AG10803 (cell line): ENCODE measurements at regions not wholly inside any gene's neighbourhood (a gene's known extent, or its start where the extent isn't known, plus 50 kb on each side); places are given as distances from the start of the nearest gene placed in this dataset.

Source experiments
- DNase-seq: peaks from one replicate; pipeline ENCODE4 v3.0.0; 2010; ENCODE audit warnings: low read depth
- H3K4me3 ChIP-seq: 2 replicates; pipeline ENCODE4 v1.5.1; 2011; ENCODE audit warnings: mild to moderate bottlenecking, low read length, control low read depth
- TF ChIP-seq, protein P1 (sequence below): conservative IDR thresholded peaks from 2 replicates; pipeline ENCODE4 v1.5.1; 2011; ENCODE audit warnings: mild to moderate bottlenecking, low read length, control low read depth, inconsistent platforms

DNA sequence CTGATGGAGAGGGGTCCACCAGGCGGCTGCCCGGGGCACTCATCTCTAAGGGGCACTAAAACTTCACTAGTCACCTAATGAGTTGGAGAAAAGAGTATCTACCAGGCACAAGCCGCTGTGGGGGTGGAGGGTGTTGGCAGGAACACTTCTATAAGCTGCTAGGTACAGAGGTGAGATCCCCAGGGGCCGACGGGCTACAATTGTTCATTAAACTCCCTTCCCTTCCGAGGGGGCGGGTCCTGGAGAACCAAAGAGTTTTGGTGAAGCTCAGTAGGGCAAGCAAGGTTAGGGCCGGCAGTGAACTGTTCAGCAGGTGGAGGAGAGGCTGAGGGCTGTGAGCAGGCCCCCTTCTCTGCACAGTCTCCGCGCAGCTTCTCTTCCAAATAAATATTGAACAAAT is 78.7 kb upstream of the ARAP3 start:
- TF ChIP-seq, protein P1, sequence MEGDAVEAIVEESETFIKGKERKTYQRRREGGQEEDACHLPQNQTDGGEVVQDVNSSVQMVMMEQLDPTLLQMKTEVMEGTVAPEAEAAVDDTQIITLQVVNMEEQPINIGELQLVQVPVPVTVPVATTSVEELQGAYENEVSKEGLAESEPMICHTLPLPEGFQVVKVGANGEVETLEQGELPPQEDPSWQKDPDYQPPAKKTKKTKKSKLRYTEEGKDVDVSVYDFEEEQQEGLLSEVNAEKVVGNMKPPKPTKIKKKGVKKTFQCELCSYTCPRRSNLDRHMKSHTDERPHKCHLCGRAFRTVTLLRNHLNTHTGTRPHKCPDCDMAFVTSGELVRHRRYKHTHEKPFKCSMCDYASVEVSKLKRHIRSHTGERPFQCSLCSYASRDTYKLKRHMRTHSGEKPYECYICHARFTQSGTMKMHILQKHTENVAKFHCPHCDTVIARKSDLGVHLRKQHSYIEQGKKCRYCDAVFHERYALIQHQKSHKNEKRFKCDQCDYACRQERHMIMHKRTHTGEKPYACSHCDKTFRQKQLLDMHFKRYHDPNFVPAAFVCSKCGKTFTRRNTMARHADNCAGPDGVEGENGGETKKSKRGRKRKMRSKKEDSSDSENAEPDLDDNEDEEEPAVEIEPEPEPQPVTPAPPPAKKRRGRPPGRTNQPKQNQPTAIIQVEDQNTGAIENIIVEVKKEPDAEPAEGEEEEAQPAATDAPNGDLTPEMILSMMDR = no peak
- H3K4me3 ChIP-seq = no peak overlapping the region
- no peak for DNase-seq

- no peak overlapping the region for H3K4me3 ChIP-seq
- TF ChIP-seq, protein P1 = no peak
- DNase-seq = no peak
These were observed 78.2 kb upstream of the ARAP3 start for GRCh38 chr5:141760193-141760592.

DNA sequence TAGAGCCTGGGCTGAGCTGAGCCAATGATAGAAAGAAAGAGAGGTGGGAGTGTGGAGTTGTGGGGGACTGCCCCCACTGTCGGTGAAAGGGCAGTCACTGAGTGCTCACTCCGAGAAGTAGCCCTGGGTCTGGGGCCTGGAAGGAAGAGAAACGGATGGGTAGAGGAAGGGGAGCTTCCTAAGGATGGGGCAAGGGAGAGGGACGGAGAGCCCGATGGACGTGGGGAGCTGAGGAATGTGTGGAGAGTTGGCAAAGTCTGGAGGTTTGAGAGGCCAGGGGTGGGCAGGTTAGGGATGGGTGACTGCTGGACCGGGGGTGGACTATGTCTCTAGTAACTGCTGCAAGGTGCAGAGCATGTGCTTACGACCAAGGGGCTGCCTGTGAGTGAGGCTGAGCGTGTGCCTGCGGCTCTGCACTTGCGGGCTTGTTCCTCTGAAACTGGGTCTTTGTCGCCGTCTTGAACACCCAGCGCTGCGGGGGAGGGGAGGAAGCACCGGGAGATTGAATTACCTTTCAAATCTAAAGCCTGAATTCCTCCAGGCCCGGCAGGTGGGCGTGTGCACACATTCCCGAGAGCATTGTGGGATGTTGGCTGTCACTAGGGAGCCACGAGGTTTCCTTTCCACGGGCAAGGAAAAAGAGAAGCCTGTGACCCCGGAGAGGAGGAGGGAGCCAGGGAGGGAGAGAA is 76.4 kb upstream of the ARAP3 start:
- TF ChIP-seq, protein P1 = no peak
- no peak overlapping the region for H3K4me3 ChIP-seq
- DNase-seq = no peak

DNA sequence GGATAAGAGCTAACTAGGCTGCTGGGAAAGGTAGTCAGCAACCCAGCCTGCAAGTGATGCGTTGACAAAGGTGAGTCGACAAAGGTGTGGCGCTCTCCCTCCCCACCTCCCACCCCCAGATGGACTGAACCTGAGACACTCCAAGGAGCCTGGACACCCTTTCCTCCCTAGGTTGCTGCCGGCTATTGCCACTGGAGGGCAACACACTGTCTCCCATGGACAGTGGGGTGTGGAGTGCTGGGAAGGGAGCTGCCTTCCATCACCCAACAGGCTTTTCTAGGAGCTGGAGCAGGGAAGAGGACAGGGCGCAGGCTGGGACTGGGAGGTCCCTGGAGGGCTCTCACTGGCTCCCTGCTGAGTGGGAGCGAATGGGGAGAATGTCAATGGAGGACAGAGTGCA is 75.4 kb upstream of the ARAP3 start:
- DNase-seq = peak; percentile 40
- H3K4me3 ChIP-seq = no peak overlapping the region
- TF ChIP-seq, protein P1 = peak; percentile 61

DNA sequence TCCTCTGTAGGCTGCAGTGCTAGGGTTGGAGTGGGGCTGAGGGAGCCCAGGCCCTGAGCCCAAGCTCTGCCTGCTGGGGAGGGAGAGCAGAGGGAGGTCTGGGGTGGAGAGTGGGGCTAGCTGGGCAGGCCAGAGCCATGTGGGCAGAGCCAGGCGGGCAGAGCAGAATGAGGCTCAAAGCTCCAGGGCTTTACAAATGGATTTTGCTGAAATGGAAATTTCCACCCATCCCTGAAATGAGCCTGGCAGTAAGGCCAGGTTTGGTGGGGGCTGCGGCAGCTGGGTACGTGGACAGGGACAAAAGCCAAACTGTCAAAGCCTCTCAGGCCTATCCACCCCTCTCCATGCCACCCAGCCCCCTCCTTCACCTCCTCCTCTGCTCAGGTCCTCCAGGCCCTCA is 74.2 kb upstream of the ARAP3 start:
- no peak overlapping the region for H3K4me3 ChIP-seq
- DNase-seq = no peak
- TF ChIP-seq, protein P1 = no peak

GRCh38 chr5:141753971-141754713 is 72.1 kb upstream of the ARAP3 start:
- TF ChIP-seq, protein P1 = no peak
- H3K4me3 ChIP-seq = no peak overlapping the region
- peak; percentile 19 for DNase-seq
